ENCODE measurements at regions not wholly inside any gene's neighbourhood (a gene's known extent, or its start where the extent isn't known, plus 50 kb on each side); places are given as distances from the start of the nearest gene placed in this dataset.

GRCh38 chr5:2206293-2207108, 323.8 kb upstream of the IRX4 start:
- no peak for DNase-seq (ENCODE audit: low spot score)

GRCh38 chr5:2205596-2206226, 323.0 kb upstream of the IRX4 start:
- no peak for DNase-seq (ENCODE audit: low spot score)

GRCh38 chr5:2205185-2205585, 322.5 kb upstream of the IRX4 start:
- DNase-seq (ENCODE audit: low spot score) = no peak

- DNase-seq (ENCODE audit: low spot score) = no peak
Observed at GRCh38 chr5:2204366-2205184, 321.9 kb upstream of the IRX4 start.

GRCh38 chr5:2203774-2204173, 321.0 kb upstream of the IRX4 start:
- no peak for DNase-seq (ENCODE audit: low spot score)

GRCh38 chr5:2201832-2202231, 319.1 kb upstream of the IRX4 start:
- no peak for DNase-seq (ENCODE audit: low spot score)

GRCh38 chr5:2201421-2201820, 318.7 kb upstream of the IRX4 start:
- no peak for DNase-seq (ENCODE audit: low spot score)

GRCh38 chr5:2201011-2201410, 318.3 kb upstream of the IRX4 start:
- DNase-seq (ENCODE audit: low spot score) = no peak

- no peak for DNase-seq (ENCODE audit: low spot score)
Observed at GRCh38 chr5:2200261-2200950, 317.7 kb upstream of the IRX4 start.

GRCh38 chr5:2199697-2200096, 317.0 kb upstream of the IRX4 start:
- no peak for DNase-seq (ENCODE audit: low spot score)

GRCh38 chr5:2196989-2197619, 314.4 kb upstream of the IRX4 start:
- no peak for DNase-seq (ENCODE audit: low spot score)

- DNase-seq (ENCODE audit: low spot score) = no peak
Observed at GRCh38 chr5:2196416-2196815, 313.7 kb upstream of the IRX4 start.

- no peak for DNase-seq (ENCODE audit: low spot score)
Observed at GRCh38 chr5:2194949-2195348, 312.2 kb upstream of the IRX4 start.

- DNase-seq (ENCODE audit: low spot score) = no peak
Observed at GRCh38 chr5:2194236-2194555, 311.5 kb upstream of the IRX4 start.

GRCh38 chr5:2193542-2194235, 311.0 kb upstream of the IRX4 start:
- DNase-seq (ENCODE audit: low spot score) = no peak

- DNase-seq (ENCODE audit: low spot score) = no peak
Observed at GRCh38 chr5:2193142-2193541, 310.4 kb upstream of the IRX4 start.

- DNase-seq (ENCODE audit: low spot score) = no peak
Observed at GRCh38 chr5:2192496-2192895, 309.8 kb upstream of the IRX4 start.

- no peak for DNase-seq (ENCODE audit: low spot score)
Observed at GRCh38 chr5:2191972-2192371, 309.2 kb upstream of the IRX4 start.

- no peak for DNase-seq (ENCODE audit: low spot score)
Observed at GRCh38 chr5:2190549-2190948, 307.8 kb upstream of the IRX4 start.

GRCh38 chr5:2188661-2189060, 305.9 kb upstream of the IRX4 start:
- DNase-seq (ENCODE audit: low spot score) = no peak

- DNase-seq (ENCODE audit: low spot score) = no peak
Observed at GRCh38 chr5:2188137-2188536, 305.4 kb upstream of the IRX4 start.
